ENCODE measurements at regions not wholly inside any gene's neighbourhood (a gene's known extent, or its start where the extent isn't known, plus 50 kb on each side); places are given as distances from the start of the nearest gene placed in this dataset.

- DNase-seq (ENCODE audit: low read depth in 3 of 3): no peak
Measured at GRCh38 chr6:163840880-163841279, 426.4 kb downstream of the QKI start.

- no peak for DNase-seq (ENCODE audit: low read depth in 3 of 3)
Measured at GRCh38 chr6:163839296-163839695, 424.8 kb downstream of the QKI start.

GRCh38 chr6:163837691-163838431 is 423.3 kb downstream of the QKI start:
- no peak for DNase-seq (ENCODE audit: low read depth in 3 of 3)

- no peak for DNase-seq (ENCODE audit: low read depth in 3 of 3)
Measured at GRCh38 chr6:163836876-163837690, 422.6 kb downstream of the QKI start.

- DNase-seq (ENCODE audit: low read depth in 3 of 3): no peak
Measured at GRCh38 chr6:163835439-163836171, 421.1 kb downstream of the QKI start.

GRCh38 chr6:163834226-163834970 is 419.9 kb downstream of the QKI start:
- no peak for DNase-seq (ENCODE audit: low read depth in 3 of 3)

GRCh38 chr6:163831736-163832135 is 417.2 kb downstream of the QKI start:
- DNase-seq (ENCODE audit: low read depth in 3 of 3): no peak

GRCh38 chr6:163830641-163831040 is 416.1 kb downstream of the QKI start:
- DNase-seq (ENCODE audit: low read depth in 3 of 3): no peak

GRCh38 chr6:163828038-163828795 is 413.7 kb downstream of the QKI start:
- DNase-seq (ENCODE audit: low read depth in 3 of 3): no peak

GRCh38 chr6:163827143-163827542 is 412.6 kb downstream of the QKI start:
- no peak for DNase-seq (ENCODE audit: low read depth in 3 of 3)

- DNase-seq (ENCODE audit: low read depth in 3 of 3): no peak
Measured at GRCh38 chr6:163826629-163827028, 412.1 kb downstream of the QKI start.

GRCh38 chr6:163825033-163825432 is 410.5 kb downstream of the QKI start:
- DNase-seq (ENCODE audit: low read depth in 3 of 3): no peak

- DNase-seq (ENCODE audit: low read depth in 3 of 3): no peak
Measured at GRCh38 chr6:163823577-163823976, 409.1 kb downstream of the QKI start.

- no peak for DNase-seq (ENCODE audit: low read depth in 3 of 3)
Measured at GRCh38 chr6:163820745-163821458, 406.4 kb downstream of the QKI start.

GRCh38 chr6:163820171-163820570 is 405.7 kb downstream of the QKI start:
- no peak for DNase-seq (ENCODE audit: low read depth in 3 of 3)

GRCh38 chr6:163818719-163819118 is 404.2 kb downstream of the QKI start:
- no peak for DNase-seq (ENCODE audit: low read depth in 3 of 3)

GRCh38 chr6:163816441-163816840 is 401.9 kb downstream of the QKI start:
- DNase-seq (ENCODE audit: low read depth in 3 of 3): no peak

- DNase-seq (ENCODE audit: low read depth in 3 of 3): no peak
Measured at GRCh38 chr6:163815796-163816195, 401.3 kb downstream of the QKI start.

- DNase-seq (ENCODE audit: low read depth in 3 of 3): no peak
Measured at GRCh38 chr6:163814494-163815364, 400.2 kb downstream of the QKI start.

Measured in stimulated activated CD4-positive, alpha-beta T cell treated with anti-CD3 and anti-CD28 coated beads, TNF-alpha, amount 100 ng/mL, for 24 hours (primary cell).